MM.1S (cell line): ENCODE measurements at regions not wholly inside any gene's neighbourhood (a gene's known extent, or its start where the extent isn't known, plus 50 kb on each side); places are given as distances from the start of the nearest gene placed in this dataset.

Experiments used
- EZH2phosphoT487 ChIP-seq: fragments of 300-600 bp; sonication (generic); IDR thresholded peaks from 2 replicates; pipeline ENCODE4 v1.6.1; 2018; ENCODE audit warnings: antibody characterized with exemption, low read length
- TF ChIP-seq, protein P1 (sequence below): fragments of 300-600 bp; sonication (generic); IDR thresholded peaks from 2 replicates; pipeline ENCODE4 v1.5.1; 2016; ENCODE audit warnings: antibody characterized with exemption, low read length, mixed read lengths

GRCh38 chr12:124233041-124233796 is 61.7 kb upstream of the RFLNA start:
- TF ChIP-seq, protein P1, sequence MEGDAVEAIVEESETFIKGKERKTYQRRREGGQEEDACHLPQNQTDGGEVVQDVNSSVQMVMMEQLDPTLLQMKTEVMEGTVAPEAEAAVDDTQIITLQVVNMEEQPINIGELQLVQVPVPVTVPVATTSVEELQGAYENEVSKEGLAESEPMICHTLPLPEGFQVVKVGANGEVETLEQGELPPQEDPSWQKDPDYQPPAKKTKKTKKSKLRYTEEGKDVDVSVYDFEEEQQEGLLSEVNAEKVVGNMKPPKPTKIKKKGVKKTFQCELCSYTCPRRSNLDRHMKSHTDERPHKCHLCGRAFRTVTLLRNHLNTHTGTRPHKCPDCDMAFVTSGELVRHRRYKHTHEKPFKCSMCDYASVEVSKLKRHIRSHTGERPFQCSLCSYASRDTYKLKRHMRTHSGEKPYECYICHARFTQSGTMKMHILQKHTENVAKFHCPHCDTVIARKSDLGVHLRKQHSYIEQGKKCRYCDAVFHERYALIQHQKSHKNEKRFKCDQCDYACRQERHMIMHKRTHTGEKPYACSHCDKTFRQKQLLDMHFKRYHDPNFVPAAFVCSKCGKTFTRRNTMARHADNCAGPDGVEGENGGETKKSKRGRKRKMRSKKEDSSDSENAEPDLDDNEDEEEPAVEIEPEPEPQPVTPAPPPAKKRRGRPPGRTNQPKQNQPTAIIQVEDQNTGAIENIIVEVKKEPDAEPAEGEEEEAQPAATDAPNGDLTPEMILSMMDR, result no peak
- TF ChIP-seq EZH2phosphoT487, result no peak
